ENCODE measurements at regions not wholly inside any gene's neighbourhood (a gene's known extent, or its start where the extent isn't known, plus 50 kb on each side); places are given as distances from the start of the nearest gene placed in this dataset.

- TF ChIP-seq GATA3 (IDR thresholded peaks at IDR 0.05; ENCODE audit: low read depth, low read length) (no peak), GATA2 (IDR thresholded peaks at IDR 0.05; ENCODE audit: low read depth, low read length) (no peak)
These were observed 58.0 kb upstream of the TBX3 start for GRCh38 chr12:114741940-114742339.
